HG03108 (cell line): ENCODE measurements at regions not wholly inside any gene's neighbourhood (a gene's known extent, or its start where the extent isn't known, plus 50 kb on each side); places are given as distances from the start of the nearest gene placed in this dataset.

Experiments
- ATAC-seq: cut with Tn5 transposase; IDR thresholded peaks from one replicate; pipeline ENCODE4 v1.9.1; 2021; ENCODE audit warnings: moderate library complexity; ENCODE audit not compliant: unreplicated experiment

DNA sequence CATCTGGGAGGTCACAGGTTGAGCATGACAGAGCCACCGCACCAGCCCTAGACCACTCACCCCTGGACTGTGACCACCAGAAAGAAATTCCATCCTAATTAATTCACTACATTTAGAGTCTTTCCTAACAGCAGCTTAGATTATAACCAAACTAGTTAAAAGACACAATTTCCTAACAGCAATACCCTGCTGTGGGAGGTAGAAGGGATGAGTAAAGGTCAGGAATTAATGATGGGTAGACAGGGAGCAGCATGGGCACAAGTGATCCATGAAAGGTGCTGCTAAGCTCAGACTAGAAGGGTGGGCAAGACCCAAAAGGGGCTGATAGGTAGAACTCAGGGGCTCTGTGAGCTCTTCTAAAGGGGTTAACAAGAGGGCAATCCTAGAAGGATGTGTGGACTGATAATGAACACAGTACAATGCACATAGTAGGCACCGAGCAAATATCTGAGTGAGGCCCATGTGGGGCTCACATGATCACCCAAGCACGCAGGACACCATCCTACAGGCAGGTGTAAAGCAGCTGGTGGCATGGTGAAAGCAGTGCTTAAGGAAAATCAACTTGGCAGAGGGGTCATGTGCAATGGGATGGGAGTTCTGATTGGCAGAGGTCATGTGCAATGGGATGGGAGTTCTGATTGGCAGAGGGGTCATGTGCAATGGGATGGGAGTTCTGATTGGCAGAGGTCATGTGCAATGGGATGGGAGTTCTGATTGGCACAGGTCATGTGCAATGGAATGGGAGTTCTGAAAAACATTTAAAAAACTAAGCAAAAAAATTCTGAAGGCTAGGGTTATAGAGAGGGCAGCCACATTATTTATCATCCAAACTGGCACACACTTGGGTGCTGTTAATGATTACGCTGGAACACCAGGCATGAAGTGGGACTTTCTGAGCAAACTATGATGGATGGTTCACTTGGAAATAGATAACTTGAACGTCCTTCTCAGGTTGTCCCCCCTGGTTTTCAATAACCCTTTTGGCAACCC is 188.2 kb upstream of the FOXQ1 start:
- no peak for ATAC-seq

DNA sequence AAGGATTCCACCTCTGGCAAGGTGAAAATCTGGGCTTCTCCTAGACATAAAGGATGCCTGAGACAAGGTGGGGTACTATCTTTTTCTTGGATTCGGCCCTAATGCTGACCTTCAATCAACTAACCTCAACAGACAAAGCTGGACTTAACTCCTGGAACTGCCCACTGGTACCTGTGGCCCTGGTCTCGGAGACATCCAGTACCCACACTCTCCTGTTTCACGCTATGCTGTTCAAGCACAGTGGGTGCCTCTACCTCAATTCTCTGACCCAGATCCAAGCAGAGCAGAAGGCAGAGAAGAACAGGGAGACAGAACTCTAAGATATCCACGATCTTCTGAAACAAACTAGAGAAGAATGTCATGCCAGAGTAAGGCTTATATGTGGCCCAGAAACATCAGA is 189.8 kb upstream of the FOXQ1 start:
- no peak for ATAC-seq

DNA sequence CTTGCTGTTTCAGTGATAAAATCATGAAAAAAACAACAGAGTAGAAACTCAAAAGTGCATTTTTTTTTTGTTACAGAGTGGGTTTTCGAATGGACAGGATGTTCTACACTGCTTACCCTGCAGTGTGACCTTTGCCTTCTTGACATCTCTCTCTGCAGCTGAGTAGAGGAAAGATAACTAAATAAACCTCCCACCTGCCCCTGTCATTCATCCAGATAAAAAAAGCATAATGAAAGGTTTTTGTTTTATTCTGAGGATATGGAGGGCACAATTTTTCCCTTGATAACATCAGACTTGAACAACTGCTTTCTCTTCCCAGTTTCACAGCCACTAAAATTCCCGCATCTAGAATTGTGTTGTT is 193.6 kb upstream of the FOXQ1 start:
- no peak for ATAC-seq

DNA sequence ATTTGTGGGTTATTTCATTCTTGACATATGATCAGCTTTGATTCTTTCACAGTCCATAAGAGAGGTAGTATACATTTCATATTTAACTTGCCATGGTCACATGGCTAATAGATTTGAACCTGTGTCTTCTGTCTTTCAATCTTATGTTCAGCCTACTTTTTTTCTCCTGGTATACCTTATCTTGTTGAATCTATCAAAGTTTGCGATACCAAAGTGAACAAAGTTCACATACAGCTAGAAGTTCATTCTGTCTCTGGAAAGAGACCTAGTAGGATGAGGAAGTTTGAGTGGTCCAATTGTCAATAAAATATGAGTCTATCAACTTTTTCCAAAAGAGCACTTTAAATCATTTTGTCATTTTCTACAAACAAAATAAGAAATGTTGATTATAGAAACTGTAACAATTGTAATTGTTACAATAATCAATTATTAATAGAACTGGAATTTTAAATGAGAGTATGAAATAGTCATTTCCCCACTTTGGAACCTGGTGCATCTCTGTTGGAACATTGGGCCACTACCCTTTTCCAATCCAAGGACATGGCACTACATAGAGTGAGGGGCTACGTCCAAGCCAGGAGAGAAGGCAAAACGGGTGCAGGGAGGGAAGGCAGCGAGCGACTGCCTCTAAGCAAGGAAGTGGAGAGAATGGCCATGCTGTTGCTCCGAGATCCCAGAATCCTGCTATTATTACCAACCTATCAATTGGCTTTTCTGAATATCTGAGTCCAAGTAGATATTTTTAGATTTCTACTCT is 194.2 kb upstream of the FOXQ1 start:
- ATAC-seq, result no peak

DNA sequence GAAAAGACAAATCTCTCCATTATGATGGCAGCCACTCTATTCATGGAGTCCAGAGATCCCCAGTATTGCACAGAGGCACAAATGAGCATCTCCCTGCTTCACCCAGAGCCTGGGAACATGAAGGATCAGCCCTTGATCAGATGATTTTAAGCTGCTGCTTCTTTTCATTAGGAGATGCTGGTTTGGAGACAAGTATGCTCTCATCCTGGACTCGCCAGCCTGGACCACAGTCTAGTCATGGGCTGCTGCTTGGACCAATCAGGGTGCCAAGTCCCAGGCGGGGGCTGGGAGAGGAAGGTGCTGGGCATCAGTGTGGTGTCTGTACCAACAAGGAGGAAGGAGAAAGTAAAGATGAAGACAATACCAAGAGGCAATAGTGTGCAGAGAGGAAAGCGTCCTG is 195.7 kb upstream of the FOXQ1 start:
- no peak for ATAC-seq

DNA sequence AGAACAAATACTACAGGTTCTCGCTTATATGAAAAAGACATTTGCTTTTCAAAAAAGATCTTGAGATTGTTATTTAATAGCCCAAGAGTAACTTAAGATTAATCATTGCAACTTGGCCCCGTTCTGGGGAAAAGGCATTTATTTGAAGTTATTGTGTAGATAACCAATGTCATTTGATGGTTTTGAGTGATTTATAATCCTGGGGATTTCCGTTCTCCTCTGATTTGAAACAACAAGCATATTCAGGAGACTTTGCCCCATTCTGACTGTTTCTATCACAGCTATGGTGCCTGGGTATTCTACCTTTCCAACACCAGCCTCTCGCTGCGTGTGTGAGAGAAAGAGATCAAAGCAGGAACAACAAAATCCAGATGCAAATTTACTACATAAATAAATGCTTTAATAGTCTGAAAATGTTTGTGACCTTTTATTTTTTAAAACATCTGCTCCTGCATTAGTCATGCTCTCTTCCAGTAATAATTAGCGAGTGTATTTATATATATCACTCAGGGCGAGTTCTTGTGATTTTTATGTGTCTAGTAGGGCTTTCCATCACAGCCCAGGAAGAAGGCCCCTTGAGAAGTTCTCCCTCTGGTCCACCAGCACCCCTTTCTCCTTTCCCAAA is 197.9 kb upstream of the FOXQ1 start:
- ATAC-seq, result no peak

DNA sequence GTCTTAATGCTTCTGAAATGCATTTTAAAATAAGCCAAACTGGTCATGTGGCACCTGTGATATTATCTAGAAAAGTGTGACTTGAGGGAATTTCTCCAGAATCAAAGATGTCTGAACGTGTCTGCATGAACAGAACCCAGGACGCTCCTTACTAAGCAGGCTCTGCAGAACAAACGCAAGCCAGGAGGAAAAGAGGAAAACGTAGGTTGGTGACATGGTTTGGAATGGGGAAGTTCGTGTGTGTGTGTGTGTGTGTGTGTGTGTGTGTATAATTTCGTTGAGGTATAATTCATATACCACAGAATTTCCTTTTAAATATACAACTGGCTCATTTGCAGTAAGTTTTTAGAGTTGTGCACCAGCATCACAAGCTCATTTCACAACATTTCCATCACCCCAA is 200.5 kb upstream of the FOXQ1 start:
- ATAC-seq, result no peak

DNA sequence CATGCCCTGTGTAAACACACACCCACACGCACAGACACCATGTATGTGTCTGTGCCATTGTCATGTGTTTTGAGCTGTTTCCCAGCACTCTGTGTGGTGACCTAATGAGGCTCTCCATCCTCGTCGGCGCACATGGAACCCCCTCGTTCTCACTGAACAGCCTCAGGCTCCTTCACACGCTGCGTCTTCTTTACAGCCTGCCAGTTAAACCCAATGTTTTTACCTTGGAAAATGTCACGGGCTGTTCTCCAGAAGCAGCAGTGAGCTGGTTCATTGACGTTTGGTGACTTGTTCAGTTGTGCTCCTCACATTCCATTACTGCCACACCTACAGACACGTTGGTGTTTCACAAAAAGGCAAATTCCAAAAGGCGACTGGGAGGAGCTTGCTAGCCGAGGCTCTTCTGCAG is 201.0 kb upstream of the FOXQ1 start:
- ATAC-seq, result no peak

DNA sequence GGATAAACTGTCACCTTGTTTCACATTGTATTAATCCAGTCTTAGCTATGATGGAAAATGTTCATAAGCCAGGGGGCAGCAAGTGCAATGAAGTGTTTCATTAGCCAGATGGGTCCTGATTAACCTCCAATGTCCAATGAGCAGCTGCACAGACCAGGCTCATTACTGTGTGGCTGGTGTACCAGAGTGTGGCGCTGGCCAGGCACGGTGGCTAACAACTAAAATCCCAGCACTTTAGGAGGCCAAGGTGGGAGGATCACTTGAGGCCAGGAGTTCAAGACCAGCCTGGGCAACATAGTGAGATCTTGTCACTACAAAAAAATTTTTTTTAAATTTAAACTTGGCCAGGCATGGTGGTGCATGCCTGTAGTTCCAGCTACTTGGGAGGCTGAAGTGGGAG is 201.7 kb upstream of the FOXQ1 start:
- ATAC-seq, result no peak

DNA sequence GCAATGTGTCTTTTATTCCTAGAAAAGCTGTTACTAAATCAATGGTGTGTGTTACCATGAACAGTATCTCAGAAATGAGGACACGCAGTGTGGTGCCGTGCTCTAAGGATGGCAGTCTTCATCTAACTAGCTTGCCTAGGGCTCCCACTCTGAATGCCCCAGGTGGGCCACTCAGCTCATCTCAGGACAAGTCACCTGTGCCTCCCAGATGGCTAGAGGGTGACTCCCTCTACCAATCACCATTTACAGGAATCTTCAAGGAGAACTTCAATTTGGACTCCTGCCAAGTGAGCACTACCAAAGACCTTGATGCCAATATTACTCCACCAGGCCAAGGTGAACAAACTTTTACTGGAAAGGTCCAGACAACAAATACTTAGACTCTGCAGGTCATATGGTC is 202.8 kb upstream of the FOXQ1 start:
- no peak for ATAC-seq

DNA sequence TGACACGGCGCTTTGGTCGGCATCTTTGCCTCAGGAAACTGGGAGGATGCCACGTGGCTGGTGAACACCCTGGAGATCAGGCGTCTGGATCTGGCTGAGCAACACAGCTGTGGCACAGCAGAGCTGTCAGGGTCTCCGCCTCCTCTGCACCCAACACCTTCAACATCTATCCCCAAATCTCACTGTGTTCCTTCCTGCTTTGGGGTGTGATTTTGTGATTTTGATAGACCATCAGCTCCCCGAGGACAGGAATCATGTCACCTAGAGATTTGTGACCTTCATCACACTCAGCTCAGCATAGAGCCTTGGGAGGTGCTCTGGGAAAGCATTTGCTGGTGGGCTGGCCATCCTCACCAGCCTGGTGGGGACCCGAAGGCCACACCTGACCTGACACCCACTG is 203.7 kb upstream of the FOXQ1 start:
- ATAC-seq, result no peak

DNA sequence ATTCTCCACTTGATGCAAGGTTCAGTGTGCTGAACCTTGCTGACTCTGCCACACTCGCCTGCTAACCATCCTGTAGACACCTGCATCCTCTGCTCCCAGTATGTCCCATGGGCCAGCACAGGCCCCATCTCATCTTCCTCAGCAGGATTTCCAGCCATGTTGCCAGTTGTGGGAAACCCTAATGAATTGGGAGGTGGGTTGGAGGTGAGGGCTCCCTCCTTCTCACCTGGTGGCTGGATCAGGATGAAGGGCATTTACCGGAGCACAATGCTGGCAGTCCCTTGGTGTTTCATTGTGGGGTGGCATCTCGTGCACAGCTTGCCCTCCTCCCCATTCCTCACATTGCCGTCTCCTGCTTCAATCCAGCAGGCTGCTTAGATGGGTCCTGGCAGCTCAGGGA is 204.3 kb upstream of the FOXQ1 start:
- no peak for ATAC-seq

DNA sequence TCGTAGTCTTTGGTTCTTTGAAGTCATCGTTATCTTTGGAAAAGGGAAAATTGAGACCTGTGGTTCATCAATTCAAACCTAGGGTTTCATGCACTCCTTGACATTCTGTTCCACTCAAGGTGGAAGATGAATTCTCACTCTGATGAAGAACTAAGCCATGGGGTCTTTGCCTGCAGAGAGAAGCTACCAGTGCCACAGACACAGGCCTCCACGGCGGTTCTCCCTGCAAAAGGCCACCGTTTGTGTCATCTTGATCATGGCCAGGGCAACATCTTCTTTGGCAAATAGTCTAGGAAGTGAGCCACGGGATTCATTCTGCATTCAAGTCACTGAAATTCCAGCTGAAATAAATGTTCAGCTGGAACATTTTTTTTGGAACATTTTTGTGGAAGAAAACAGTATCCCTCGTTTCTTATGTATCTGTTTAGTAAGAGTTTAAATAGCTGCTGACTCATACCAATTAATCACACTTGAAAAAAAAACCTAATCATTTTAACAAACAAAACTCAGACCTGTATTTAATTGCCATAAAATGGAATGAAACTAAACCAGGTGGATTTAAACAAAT is 206.0 kb upstream of the FOXQ1 start:
- no peak for ATAC-seq

DNA sequence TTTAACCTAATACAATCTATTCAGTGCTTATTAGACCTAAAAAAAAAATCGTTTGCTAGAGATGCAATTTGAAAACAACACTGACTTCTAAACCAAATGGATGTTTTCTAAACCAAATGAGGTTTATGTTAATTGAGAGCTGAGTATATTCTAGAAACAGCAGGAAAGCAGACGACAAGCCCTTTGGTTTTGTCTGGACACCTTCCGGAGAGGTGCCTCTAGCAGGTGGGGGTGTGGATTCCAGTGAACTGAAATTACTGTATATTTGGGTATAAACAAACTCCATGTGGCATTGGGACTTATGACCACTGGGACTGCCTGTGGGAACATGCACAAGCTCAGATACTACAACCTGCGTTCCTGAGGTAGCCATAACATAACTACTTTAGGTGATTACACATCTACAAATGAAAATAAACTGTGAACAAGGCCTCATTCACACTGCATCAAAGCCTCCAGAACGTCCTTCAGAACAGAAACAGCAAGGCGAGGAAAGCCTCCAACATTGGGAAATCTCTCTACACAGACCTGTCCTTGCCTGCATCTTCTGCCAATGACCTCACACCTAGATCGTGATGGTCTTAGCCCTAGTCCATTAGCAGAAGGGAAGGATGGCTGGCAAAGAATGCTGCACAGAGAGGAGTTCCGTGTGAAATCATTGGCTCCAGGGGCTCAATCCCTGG is 206.8 kb upstream of the FOXQ1 start:
- ATAC-seq, result no peak

DNA sequence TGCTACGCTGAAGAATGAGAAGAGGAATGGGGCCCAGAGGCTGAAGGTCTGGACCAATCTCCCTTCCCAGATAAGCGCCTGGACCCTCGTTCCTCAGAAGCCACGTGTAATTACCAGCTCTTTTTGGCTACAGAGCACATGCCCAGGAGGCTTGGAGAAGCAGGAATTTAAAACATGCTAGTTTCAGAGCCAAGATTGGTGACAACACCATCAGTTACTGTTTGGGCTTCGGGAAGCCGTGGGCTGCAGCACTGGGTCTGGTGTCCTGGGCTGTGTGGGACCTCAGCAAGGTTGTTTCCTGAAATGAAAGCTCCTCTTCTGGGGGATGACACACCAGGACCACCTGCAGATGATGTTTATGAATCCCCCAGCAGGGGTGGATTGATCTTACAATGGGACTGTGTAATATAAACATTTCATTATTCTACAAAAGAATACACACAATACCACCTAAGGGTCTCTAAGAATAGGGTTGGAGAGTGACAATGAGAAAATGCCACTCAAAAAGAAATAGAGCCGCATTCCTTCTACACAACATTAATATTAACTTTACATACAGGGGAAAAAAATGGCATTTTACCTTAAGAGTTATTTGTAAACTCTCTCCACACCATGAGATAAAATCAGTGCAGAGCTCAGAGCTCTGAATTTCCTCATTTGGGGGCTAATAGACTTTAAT is 207.8 kb upstream of the FOXQ1 start:
- ATAC-seq, result no peak

DNA sequence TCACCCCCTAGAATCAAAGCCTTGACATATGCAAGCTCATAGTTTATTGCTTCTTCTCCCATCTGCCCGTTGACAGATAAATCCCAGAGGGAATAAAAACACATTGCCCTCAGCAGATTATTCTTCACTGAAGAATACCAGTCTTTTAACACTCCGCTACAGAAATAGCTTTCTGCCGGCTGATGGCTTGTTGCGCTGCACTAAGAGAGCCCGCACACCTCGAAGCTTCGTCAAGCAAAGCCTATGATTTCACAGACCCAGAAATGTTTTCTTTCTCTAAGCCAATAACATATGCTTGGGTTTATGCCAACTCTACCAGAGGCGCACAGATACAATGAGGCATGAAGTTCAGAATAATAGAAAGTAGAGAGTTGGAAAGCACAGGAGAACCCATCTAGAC is 208.9 kb upstream of the FOXQ1 start:
- no peak for ATAC-seq

DNA sequence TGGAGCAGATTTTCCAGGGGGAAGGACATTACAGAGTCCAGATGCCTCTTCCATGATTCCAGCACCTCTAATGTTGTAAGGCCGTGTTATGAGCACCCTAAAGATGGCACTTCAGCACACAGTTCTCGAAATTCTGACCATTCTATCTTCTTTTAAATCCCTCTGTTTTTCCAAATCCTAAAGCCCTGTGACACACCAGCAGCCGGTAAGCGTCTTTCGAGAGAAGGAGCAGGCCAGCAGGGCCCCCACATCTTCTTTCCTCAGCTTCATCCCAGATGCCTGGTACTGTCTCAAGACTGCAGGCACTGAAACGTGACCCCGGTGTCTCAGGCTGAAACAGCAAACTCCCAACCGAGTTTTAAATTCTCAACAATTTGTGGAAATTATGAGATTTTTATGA is 211.6 kb upstream of the FOXQ1 start:
- no peak for ATAC-seq

DNA sequence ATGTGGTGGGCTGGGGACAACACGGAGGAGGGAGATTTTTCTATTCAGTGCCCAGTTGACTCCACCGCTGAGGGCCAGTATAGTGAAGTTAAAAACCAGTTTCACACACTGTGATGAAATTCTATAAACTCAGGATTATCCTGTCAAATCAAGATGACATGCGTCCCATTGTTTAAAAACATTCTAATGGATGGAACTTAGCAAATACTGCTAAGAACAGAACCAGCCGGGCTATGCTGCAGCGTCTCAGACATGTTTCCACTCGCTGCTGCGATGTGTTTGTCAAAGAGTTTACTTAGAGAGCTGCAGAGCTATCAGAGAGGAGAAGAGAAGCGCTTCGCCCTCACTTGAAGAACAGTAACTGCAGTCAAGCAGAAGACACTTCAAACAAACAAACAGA is 212.6 kb upstream of the FOXQ1 start:
- no peak for ATAC-seq

DNA sequence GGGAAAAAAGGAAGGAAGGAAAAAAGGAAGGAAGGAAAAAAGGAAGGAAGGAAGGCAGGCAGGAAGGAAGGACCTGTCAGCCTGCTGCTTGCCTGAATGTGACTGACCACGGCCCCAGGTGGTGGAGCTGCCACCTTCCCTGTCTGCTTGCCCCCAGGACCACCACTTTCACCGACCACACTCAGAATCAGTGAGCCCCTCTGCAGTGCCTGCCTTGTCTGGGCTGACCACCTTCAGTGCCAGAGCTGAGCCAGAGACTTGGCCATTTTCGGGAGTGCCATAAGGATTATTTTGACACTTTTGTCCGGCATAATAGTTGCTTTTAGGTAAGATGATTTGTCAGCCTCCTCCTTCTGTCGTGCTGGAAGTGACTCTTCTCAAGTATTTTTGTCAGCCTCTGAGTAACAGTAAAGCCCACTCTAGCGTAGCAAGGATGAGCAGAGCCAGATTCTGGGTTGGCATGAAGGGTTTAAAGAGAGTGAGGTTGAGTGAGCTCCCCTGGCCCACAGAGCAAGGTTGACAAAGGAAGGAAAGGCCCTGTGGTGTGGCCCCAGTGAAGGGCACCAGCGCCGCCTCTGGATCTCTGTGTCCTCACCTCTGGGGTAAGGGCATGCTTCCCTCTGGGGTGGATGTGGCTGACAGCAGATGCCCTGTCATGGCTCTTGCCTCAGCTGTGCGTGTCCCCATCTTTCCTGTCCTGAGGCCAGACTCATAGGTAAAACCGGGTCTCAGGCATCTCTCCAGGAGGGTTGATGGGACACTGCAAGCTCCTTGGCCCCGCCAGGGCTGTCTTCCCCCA is 214.7 kb upstream of the FOXQ1 start:
- ATAC-seq, result no peak

DNA sequence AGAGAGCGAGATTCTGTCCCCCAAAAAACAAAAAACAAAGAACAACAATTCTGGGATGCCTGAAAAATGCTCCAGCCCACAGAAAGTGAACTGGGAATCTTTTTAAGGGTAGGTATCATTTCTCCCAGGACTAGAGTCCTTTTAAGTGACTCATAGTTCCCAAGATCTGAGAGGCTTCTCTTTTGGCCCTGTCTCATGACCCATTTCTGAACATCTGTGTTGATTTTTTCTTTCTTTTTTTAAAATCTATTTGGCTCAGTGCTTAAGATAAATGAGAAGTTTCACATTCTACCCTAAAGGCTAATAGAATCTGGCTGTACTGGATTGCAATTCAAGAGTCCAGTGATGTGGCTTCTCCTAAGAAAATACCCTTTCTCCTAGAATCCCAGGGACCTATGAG is 217.6 kb upstream of the FOXQ1 start:
- ATAC-seq, result no peak
